B cell (primary cell): ENCODE measurements at regions not wholly inside any gene's neighbourhood (a gene's known extent, or its start where the extent isn't known, plus 50 kb on each side); places are given as distances from the start of the nearest gene placed in this dataset.

Experiments
- CTCF ChIP-seq: fragments of 200-600 bp; IDR thresholded peaks from one replicate; pipeline ENCODE4 v1.8.0; 2022; ENCODE audit warnings: antibody characterized with exemption, mild to moderate bottlenecking
- EZH2 ChIP-seq: IDR thresholded peaks from 2 replicates; pipeline ENCODE4 v1.6.1; 2012; ENCODE audit warnings: borderline replicate concordance, low read depth, mild to moderate bottlenecking, moderate library complexity, low read length; ENCODE audit not compliant: insufficient read depth, poor library complexity, severe bottlenecking

- no peak for TF ChIP-seq CTCF
- TF ChIP-seq EZH2, result no peak
These were observed 639.4 kb downstream of the SEMA5A start for GRCh38 chr5:8906303-8906967.
